ENCODE measurements at regions not wholly inside any gene's neighbourhood (a gene's known extent, or its start where the extent isn't known, plus 50 kb on each side); places are given as distances from the start of the nearest gene placed in this dataset.

DNA sequence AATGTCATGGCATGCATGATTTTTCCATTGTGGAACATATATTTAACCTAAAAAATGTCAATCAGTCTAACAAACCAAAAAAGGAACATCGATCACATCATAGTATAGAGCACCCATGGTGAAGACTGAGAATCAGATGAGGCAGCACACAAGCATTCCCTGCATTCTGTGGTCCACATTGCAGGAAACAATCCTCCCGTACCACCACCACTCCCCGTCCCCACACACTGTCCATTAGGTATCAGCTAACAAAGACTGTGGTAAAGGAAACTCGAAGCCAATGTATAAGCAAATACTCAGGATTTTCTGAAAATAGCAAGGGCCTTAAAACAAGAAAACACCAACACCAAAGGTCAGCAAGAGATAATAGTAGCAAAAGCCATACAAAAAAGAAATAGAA lies 1104.4 kb upstream of the SEMA6A start:
- no peak overlapping the region for H3K4me3 ChIP-seq (ENCODE audit: low read length)
- TF ChIP-seq CTCF (conservative IDR thresholded peaks at IDR 0.05; ENCODE audit: low read depth, low read length): no peak

DNA sequence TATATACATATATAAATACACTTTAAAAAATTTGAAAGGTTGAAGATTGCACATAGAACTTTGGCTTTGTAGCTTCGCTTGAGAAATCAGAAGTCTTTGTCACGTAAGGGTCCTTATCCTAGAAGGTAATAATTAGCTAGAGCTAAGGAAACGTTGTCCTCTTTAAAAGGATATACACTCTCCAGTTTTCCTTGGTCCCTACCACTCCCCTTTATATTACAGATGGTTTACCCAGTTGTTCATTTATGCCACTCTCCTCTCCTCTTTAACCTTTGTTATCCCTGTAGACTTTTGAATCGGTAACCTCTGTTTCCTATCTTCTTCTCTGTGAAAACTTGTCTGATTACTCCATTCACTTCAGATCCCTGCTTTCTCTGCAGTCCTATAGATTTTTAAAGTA lies 1101.0 kb upstream of the SEMA6A start:
- no peak for DNase-seq (ENCODE audit: low read depth)
- no peak overlapping the region for H3K4me3 ChIP-seq (ENCODE audit: low read length)
- TF ChIP-seq CTCF (conservative IDR thresholded peaks at IDR 0.05; ENCODE audit: low read depth, low read length): no peak

More for the DNA sequence above, 1104.4 kb upstream of the SEMA6A start:
- no peak for DNase-seq (ENCODE audit: low read depth)

DNA sequence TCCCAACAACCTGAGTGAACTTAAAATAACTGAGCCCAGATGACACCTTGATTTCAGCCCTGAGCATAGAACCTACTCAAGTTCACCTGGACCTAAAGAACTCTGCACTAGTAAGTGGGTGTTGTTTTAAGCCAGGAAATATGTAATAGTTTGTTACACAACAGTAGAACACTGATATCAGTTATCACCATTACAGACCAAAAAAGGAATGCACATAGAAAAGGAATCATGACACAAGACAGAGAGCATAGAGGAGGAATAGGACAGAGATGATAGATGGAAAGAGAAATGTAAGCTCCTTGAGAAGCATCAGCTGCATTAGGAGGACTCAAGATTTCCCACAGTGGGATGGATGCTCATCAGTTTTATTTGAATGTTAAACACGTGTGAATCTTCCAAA lies 1096.9 kb upstream of the SEMA6A start:
- DNase-seq (ENCODE audit: low read depth): no peak
- H3K4me3 ChIP-seq (ENCODE audit: low read length): no peak overlapping the region
- TF ChIP-seq CTCF (conservative IDR thresholded peaks at IDR 0.05; ENCODE audit: low read depth, low read length): no peak

DNA sequence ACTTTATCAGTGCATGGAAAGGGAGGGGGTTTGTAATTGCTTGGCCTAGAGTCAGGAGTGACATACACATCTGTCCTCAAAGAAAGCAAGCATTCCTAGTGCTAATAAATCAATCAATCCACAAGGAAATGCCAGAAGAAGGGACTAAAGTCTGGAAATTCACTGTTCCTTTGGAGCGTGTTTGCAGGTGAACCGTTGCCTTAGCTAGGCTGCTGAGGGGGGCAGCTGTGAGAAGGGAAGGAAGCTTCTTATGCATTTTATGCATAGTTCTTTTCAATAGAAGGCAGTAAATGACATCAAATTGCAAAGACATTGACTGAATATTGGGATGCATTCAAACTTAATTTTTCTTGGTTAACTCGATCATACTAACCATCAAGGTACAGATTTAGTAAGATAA lies 1092.5 kb upstream of the SEMA6A start:
- H3K4me3 ChIP-seq (ENCODE audit: low read length): no peak overlapping the region
- no peak for DNase-seq (ENCODE audit: low read depth)
- no peak for TF ChIP-seq CTCF (conservative IDR thresholded peaks at IDR 0.05; ENCODE audit: low read depth, low read length)

DNA sequence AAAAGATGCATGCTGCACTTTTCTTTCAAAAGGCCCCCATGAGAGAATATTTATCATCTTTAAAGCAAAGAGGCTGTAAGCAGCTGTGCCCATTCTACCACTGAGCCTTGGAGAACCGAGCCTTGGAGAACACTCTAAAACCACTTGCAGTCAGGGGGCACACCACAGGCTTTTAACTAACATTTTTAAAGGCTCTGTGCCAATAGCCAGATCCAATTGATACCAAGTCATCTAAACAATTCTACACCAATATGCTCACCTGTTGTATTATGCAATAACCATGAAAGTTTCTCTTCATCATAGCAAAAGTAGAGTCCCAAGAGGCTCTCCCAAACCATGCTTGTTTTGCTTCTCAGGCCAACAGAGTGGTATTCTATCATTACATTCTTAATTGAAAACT lies 1090.5 kb upstream of the SEMA6A start:
- H3K4me3 ChIP-seq (ENCODE audit: low read length): no peak overlapping the region
- TF ChIP-seq CTCF (conservative IDR thresholded peaks at IDR 0.05; ENCODE audit: low read depth, low read length): no peak
- DNase-seq (ENCODE audit: low read depth): no peak

DNA sequence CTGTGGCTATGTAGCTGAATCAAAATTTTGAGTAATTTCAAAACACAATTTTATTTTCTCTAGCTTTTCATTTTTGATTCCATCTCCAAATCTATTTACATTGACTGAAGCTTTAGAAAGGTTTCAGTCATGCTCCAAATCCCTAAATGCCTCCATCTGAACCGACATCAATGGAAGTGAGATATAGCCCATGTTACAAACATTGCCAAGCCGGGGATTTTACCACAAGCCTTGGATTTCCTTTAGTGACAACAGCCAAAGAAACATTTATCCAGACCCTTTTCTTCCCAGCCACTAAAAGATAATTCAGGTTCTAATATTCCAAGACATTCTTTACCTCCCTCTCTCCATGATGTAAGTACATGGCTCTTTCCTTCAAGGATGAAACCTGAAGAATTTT lies 1087.7 kb upstream of the SEMA6A start:
- no peak for DNase-seq (ENCODE audit: low read depth)
- H3K4me3 ChIP-seq (ENCODE audit: low read length): no peak overlapping the region
- TF ChIP-seq CTCF (conservative IDR thresholded peaks at IDR 0.05; ENCODE audit: low read depth, low read length): no peak

DNA sequence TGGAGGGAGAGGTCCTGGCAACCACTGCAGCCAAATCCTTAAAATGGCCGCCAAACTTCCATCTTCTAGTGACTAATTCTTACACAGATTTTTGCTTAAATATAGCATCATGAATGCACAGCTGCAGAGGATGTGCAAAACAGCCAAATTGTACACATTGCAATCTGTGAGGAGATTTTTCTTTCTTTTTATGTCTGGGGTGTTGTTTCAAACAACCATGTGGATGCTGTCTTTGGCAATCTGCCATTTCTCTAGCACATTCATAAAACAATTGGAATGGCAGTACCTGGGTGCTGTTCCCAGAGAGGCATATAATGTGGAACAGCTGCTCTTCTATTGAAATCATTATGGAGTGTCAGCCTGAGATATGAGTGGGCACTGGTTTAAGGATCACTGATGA lies 1082.9 kb upstream of the SEMA6A start:
- H3K4me3 ChIP-seq (ENCODE audit: low read length): no peak overlapping the region
- no peak for DNase-seq (ENCODE audit: low read depth)
- no peak for TF ChIP-seq CTCF (conservative IDR thresholded peaks at IDR 0.05; ENCODE audit: low read depth, low read length)
